ENCODE measurements at regions not wholly inside any gene's neighbourhood (a gene's known extent, or its start where the extent isn't known, plus 50 kb on each side); places are given as distances from the start of the nearest gene placed in this dataset.

GRCh38 chr4:129248621-129249020 lies 152.7 kb downstream of the C4orf33 start:
- Mint-ChIP-seq H3K36me3 (ENCODE audit: low read depth) (no peaks in the 10 kb centered on the region), H3K4me1 (ENCODE audit: low read depth) (no peaks in the 10 kb centered on the region), H3K27ac (no peak overlapping the region), H3K4me3 (no peak overlapping the region), H3K9me3 (no peaks in the 10 kb centered on the region), H3K27me3 (peaks cover 12% of the 10 kb centered on the region)
- TF ChIP-seq CTCF (IDR thresholded peaks at IDR 0.05): no peak
- Histone ChIP-seq H3K27ac (ENCODE audit: low read depth in 1 of 2, low read length in 2 of 2) (no peak overlapping the region), H3K9me3 (ENCODE audit: control insufficient read depth in 1 of 2, insufficient read depth in 1 of 2, low read length in 2 of 2) (no peaks in the 10 kb centered on the region), H3K4me1 (ENCODE audit: insufficient read depth, low read length) (no peaks in the 10 kb centered on the region), H3K4me3 (ENCODE audit: low read length) (no peak overlapping the region), H3K36me3 (ENCODE audit: insufficient read depth, low read length) (no peaks in the 10 kb centered on the region), H3K27me3 (ENCODE audit: control insufficient read depth in 1 of 2, insufficient read depth in 2 of 2, low read length in 2 of 2) (peaks cover 0 to 3% of the 10 kb centered on the region in 2 experiments)
- DNase-seq (no peak), ATAC-seq (ENCODE audit: poor library complexity) (no peak)
- ChIA-PET CTCF (no interaction called here), POLR2A (no interaction called here)
- intact Hi-C loops (cut with DNase I, micrococcal nuclease): no loop called here

GRCh38 chr4:129254126-129254525 lies 158.2 kb downstream of the C4orf33 start:
- intact Hi-C loops (cut with DNase I, micrococcal nuclease): no loop called here
- H3K4me3 ChIP-seq (ENCODE audit: low read length): no peak overlapping the region
- CTCF ChIA-PET: no interaction called here

GRCh38 chr4:129254526-129254925 lies 158.6 kb downstream of the C4orf33 start:
- peaks cover 0 to 3% of the 10 kb centered on the region in 2 experiments for H3K27me3 ChIP-seq (ENCODE audit: control insufficient read depth in 1 of 2, insufficient read depth in 2 of 2, low read length in 2 of 2)
- no peaks in the 10 kb centered on the region for H3K9me3 ChIP-seq (ENCODE audit: control insufficient read depth in 1 of 2, insufficient read depth in 1 of 2, low read length in 2 of 2)
- H3K27ac Mint-ChIP-seq: no peak overlapping the region
- TF ChIP-seq CTCF (IDR thresholded peaks at IDR 0.05): no peak
- H3K27me3 Mint-ChIP-seq: peaks cover 22% of the 10 kb centered on the region
- intact Hi-C loops (cut with DNase I, micrococcal nuclease): no loop called here
- ChIA-PET CTCF (no interaction called here), POLR2A (no interaction called here)
- DNase-seq (no peak), ATAC-seq (ENCODE audit: poor library complexity) (no peak)
- H3K4me1 Mint-ChIP-seq (ENCODE audit: low read depth): no peaks in the 10 kb centered on the region
- H3K9me3 Mint-ChIP-seq: no peaks in the 10 kb centered on the region
- H3K27ac ChIP-seq (ENCODE audit: low read depth in 1 of 2, low read length in 2 of 2): no peak overlapping the region
- H3K4me1 ChIP-seq (ENCODE audit: insufficient read depth, low read length): no peaks in the 10 kb centered on the region
- H3K36me3 Mint-ChIP-seq (ENCODE audit: low read depth): no peaks in the 10 kb centered on the region
- no peak overlapping the region for H3K4me3 ChIP-seq (ENCODE audit: low read length)
- no peaks in the 10 kb centered on the region for H3K36me3 ChIP-seq (ENCODE audit: insufficient read depth, low read length)
- H3K4me3 Mint-ChIP-seq: no peak overlapping the region

More at GRCh38 chr4:129254126-129254525, 158.2 kb downstream of the C4orf33 start:
- no peak for TF ChIP-seq CTCF (IDR thresholded peaks at IDR 0.05)
- H3K27ac Mint-ChIP-seq: no peak overlapping the region
- peaks cover 22% of the 10 kb centered on the region for H3K27me3 Mint-ChIP-seq
- H3K4me1 Mint-ChIP-seq (ENCODE audit: low read depth): no peaks in the 10 kb centered on the region
- Histone ChIP-seq H3K4me1 (ENCODE audit: insufficient read depth, low read length) (no peaks in the 10 kb centered on the region), H3K9me3 (ENCODE audit: control insufficient read depth in 1 of 2, insufficient read depth in 1 of 2, low read length in 2 of 2) (no peaks in the 10 kb centered on the region), H3K36me3 (ENCODE audit: insufficient read depth, low read length) (no peaks in the 10 kb centered on the region), H3K27ac (ENCODE audit: low read depth in 1 of 2, low read length in 2 of 2) (no peak overlapping the region), H3K27me3 (ENCODE audit: control insufficient read depth in 1 of 2, insufficient read depth in 2 of 2, low read length in 2 of 2) (peaks cover 0 to 3% of the 10 kb centered on the region in 2 experiments)
- POLR2A ChIA-PET: no interaction called here
- ATAC-seq (ENCODE audit: poor library complexity) (no peak), DNase-seq (no peak)
- no peaks in the 10 kb centered on the region for H3K9me3 Mint-ChIP-seq
- no peak overlapping the region for H3K4me3 Mint-ChIP-seq
- no peaks in the 10 kb centered on the region for H3K36me3 Mint-ChIP-seq (ENCODE audit: low read depth)

All from CD4-positive, alpha-beta T cell (primary cell).